SU-DHL-6 (cell line): ENCODE measurements at regions not wholly inside any gene's neighbourhood (a gene's known extent, or its start where the extent isn't known, plus 50 kb on each side); places are given as distances from the start of the nearest gene placed in this dataset.

Source experiments
- H2AFZ ChIP-seq: fragments of 200-600 bp; sonication (generic); 2 replicates; pipeline ENCODE4 v1.6.1; 2014; ENCODE audit warnings: low read depth, mild to moderate bottlenecking, moderate library complexity, mixed read lengths, antibody characterized with exemption, low read length; ENCODE audit not compliant: severe bottlenecking
- H3F3A ChIP-seq: fragments of 200-600 bp; shearing (Covaris generic); 2 replicates; pipeline ENCODE4 v1.6.0; 2016; ENCODE audit warnings: antibody characterized with exemption, mild to moderate bottlenecking; ENCODE audit not compliant: insufficient read depth
- H3K27ac ChIP-seq: fragments of 200-600 bp; sonication (generic); 2 replicates; pipeline ENCODE4 v1.5.1; 2016; ENCODE audit warnings: low read depth, mild to moderate bottlenecking, low read length, moderate library complexity, mixed read lengths
- H3K27me3 ChIP-seq: fragments of 200-600 bp; sonication (generic), shearing (Covaris generic); 2 replicates; pipeline ENCODE4 v1.6.0; 2014; ENCODE audit warnings: mild to moderate bottlenecking, low read length
- H3K36me3 ChIP-seq: fragments of 200-600 bp; sonication (generic); 2 replicates; pipeline ENCODE4 v1.6.1; 2014; ENCODE audit warnings: mild to moderate bottlenecking, low read length, mixed read lengths
- H3K4me2 ChIP-seq: fragments of 300-600, 200-600 bp; shearing (Covaris generic), sonication (generic); 2 replicates; pipeline ENCODE4 v1.6.0; 2014; ENCODE audit warnings: low read length, low read depth, mild to moderate bottlenecking; ENCODE audit not compliant: poor library complexity, severe bottlenecking
- H3K4me3 ChIP-seq: fragments of 200-600 bp; sonication (generic); 2 replicates; pipeline ENCODE4 v1.5.1; 2014; ENCODE audit warnings: antibody characterized with exemption, low read length, mild to moderate bottlenecking, mixed read lengths; ENCODE audit not compliant: insufficient read depth, poor library complexity, severe bottlenecking
- H3K79me2 ChIP-seq: fragments of 200-600 bp; sonication (generic); 2 replicates; pipeline ENCODE4 v1.6.1; 2014; ENCODE audit warnings: mild to moderate bottlenecking, low read length, moderate library complexity; ENCODE audit not compliant: insufficient read depth
- H3K9ac ChIP-seq: fragments of 200-600 bp; sonication (generic); 2 replicates; pipeline ENCODE4 v1.7.0; 2014; ENCODE audit warnings: mild to moderate bottlenecking, low read length
- H3K9me2 ChIP-seq: fragments of 200-600 bp; sonication (generic); replicated peaks from 2 replicates; pipeline ENCODE4 v1.6.1; 2014; ENCODE audit warnings: low read length; ENCODE audit not compliant: insufficient read depth
- H3K9me3 ChIP-seq: fragments of 200-600 bp; sonication (generic); 2 replicates; pipeline ENCODE4 v1.6.1; 2014; ENCODE audit warnings: low read length, mixed read lengths; ENCODE audit not compliant: insufficient read depth
- H4K20me1 ChIP-seq: fragments of 200-600 bp; sonication (generic); 2 replicates; pipeline ENCODE4 v1.6.1; 2014; ENCODE audit warnings: low read depth, mild to moderate bottlenecking, antibody characterized with exemption, low read length, moderate library complexity, mixed read lengths
- EZH2phosphoT487 ChIP-seq: fragments of 200-600 bp; sonication (generic), shearing (Covaris generic); conservative IDR thresholded peaks from 2 replicates; pipeline ENCODE4 v1.6.1; 2018; ENCODE audit warnings: mild to moderate bottlenecking, antibody characterized with exemption, low read length, moderate library complexity, mixed read lengths
- TF ChIP-seq, protein P1 (sequence below): fragments of 200-600 bp; sonication (generic); IDR thresholded peaks from one replicate; pipeline ENCODE4 v1.5.1; 2017; ENCODE audit warnings: antibody characterized with exemption, mild to moderate bottlenecking, low read length, moderate library complexity; ENCODE audit not compliant: insufficient read depth, poor library complexity, severe bottlenecking

DNA sequence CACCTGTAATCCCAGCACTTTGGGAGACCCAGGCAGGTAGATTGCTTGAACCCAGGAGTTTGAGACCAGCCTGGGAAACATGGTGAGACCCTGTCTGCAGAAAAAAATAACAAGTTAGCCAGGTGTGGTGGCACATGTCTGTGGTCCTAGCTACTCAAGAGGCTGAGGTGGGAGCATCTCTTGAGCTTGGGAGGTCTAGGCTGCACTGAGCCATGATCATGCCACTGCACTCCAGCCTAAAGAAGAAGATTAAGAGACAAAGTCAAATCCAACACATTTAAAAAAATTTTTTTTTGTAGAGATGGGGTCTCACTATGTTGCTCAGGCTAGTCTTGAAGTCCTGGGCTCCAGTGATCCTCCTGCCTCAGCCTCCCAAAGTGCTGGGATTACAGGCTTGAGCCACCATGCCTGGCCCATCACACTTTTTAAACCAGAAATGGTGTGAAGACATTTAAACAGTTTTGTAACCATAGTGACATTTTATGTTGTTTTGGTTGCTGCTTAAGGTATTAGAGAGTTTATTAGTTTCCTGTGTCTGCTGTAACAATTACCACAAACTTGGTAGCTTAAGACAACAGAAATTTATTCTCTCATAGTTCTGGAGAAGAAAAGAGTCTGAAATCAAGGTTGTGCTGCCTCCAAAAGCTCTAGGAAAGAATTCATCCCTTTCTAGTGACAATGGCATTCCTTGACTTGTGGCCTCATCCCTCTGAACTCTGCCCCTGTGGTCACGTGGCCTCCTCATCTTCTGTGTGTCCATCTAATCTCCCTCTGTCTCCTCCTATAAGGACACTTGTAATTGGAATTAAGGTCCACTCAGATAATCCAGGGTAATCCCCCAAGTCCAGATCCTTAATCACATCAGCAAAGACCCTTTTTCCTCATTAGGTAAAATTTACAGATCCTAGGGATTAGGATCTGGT is 104.6 kb upstream of the TNFAIP3 start:
- Histone ChIP-seq H3K79me2 (no peaks in the 10 kb centered on the region), H3K9me2 (no peaks in the 10 kb centered on the region), H3F3A (no peaks in the 10 kb centered on the region), H2AFZ (no peak overlapping the region), H3K27me3 (no peaks in the 10 kb centered on the region), H3K9me3 (no peaks in the 10 kb centered on the region), H3K27ac (no peak overlapping the region), H3K36me3 (no peaks in the 10 kb centered on the region), H4K20me1 (no peaks in the 10 kb centered on the region), H3K4me3 (no peak overlapping the region), H3K4me2 (no peak overlapping the region), H3K9ac (no peak overlapping the region)
- TF ChIP-seq EZH2phosphoT487 = no peak
- TF ChIP-seq, protein P1, sequence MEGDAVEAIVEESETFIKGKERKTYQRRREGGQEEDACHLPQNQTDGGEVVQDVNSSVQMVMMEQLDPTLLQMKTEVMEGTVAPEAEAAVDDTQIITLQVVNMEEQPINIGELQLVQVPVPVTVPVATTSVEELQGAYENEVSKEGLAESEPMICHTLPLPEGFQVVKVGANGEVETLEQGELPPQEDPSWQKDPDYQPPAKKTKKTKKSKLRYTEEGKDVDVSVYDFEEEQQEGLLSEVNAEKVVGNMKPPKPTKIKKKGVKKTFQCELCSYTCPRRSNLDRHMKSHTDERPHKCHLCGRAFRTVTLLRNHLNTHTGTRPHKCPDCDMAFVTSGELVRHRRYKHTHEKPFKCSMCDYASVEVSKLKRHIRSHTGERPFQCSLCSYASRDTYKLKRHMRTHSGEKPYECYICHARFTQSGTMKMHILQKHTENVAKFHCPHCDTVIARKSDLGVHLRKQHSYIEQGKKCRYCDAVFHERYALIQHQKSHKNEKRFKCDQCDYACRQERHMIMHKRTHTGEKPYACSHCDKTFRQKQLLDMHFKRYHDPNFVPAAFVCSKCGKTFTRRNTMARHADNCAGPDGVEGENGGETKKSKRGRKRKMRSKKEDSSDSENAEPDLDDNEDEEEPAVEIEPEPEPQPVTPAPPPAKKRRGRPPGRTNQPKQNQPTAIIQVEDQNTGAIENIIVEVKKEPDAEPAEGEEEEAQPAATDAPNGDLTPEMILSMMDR = no peak

DNA sequence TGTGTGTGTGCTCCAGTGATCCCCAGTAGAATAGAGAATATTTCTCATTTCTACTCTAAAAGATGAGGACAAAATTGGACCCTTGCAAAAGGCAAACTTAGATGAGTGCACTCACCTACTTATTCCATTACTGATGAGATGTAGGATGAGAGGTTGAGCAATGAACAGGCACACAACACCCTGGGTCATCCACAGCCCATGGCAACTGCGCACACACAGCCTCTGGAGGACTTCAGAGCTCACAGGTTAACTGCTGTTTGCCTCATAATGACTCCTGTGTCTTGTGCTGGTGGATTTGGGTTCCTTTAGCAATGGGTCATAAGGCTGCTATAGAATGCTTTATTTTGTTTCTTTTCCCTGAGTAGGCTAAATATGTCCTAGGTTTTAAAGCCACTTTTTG is 103.6 kb upstream of the TNFAIP3 start:
- no peaks in the 10 kb centered on the region for H3K9me3 ChIP-seq
- H3K4me3 ChIP-seq = no peak overlapping the region
- no peaks in the 10 kb centered on the region for H3F3A ChIP-seq
- no peak overlapping the region for H3K9ac ChIP-seq
- H3K9me2 ChIP-seq = no peaks in the 10 kb centered on the region
- TF ChIP-seq EZH2phosphoT487 = no peak
- TF ChIP-seq, protein P1 = no peak
- no peaks in the 10 kb centered on the region for H4K20me1 ChIP-seq
- no peak overlapping the region for H3K27ac ChIP-seq
- no peaks in the 10 kb centered on the region for H3K79me2 ChIP-seq
- H3K27me3 ChIP-seq = no peaks in the 10 kb centered on the region
- H3K36me3 ChIP-seq = no peaks in the 10 kb centered on the region
- H3K4me2 ChIP-seq = no peak overlapping the region
- H2AFZ ChIP-seq = no peak overlapping the region

DNA sequence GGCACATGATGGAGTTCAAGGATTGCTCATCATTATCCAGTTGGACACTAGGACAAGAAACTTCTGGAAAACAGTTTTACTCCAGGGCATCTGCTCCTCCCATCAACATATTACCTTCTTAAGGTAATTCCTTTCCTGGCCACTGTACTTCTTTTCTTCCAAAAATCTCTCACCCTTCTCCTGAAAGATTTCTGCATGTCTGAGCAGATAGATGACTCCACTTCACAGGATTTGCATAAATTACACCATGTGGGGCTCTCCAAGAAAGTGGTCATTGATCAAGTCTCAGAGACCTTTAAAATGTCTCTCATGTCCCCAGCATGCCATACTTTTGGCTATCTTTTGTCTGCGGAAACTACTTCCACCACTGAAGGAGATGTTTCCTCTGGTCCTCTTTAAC is 103.2 kb upstream of the TNFAIP3 start:
- no peaks in the 10 kb centered on the region for H3K27me3 ChIP-seq
- H3K9me2 ChIP-seq = no peaks in the 10 kb centered on the region
- no peaks in the 10 kb centered on the region for H4K20me1 ChIP-seq
- no peak overlapping the region for H3K9ac ChIP-seq
- H3K79me2 ChIP-seq = no peaks in the 10 kb centered on the region
- no peak overlapping the region for H3K4me2 ChIP-seq
- H2AFZ ChIP-seq = no peak overlapping the region
- H3K36me3 ChIP-seq = no peaks in the 10 kb centered on the region
- H3K9me3 ChIP-seq = no peaks in the 10 kb centered on the region
- H3K27ac ChIP-seq = no peak overlapping the region
- no peak overlapping the region for H3K4me3 ChIP-seq
- TF ChIP-seq, protein P1 = no peak
- TF ChIP-seq EZH2phosphoT487 = no peak
- H3F3A ChIP-seq = no peaks in the 10 kb centered on the region
